ENCODE measurements at regions not wholly inside any gene's neighbourhood (a gene's known extent, or its start where the extent isn't known, plus 50 kb on each side); places are given as distances from the start of the nearest gene placed in this dataset.
A peak's percentile ranks its signal among the peaks of the same experiment; 100 is the strongest.

DNA sequence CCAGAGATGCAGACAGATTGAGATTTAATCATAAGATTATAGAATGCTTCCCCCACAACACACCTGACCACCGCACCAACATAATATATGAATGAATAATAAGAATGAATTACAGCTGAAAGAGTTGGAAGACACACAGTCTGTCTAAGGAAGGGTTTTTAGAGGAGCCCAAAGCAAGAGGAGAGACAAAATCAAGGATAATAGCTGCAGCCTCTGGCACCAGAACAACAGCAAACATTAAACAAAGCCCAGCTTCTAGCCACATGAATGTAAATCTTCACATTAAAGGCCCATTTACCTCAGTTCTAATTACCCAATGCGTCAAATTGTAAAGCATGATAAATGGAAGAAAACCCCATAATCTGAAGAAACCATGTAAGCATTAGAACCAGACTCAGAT, 133.9 kb downstream of the SPCS3 start:
- Mint-ChIP-seq H3K27ac (no peak overlapping the region), H3K27me3 (no peaks in the 10 kb centered on the region), H3K9me3 (no peaks in the 10 kb centered on the region)

DNA sequence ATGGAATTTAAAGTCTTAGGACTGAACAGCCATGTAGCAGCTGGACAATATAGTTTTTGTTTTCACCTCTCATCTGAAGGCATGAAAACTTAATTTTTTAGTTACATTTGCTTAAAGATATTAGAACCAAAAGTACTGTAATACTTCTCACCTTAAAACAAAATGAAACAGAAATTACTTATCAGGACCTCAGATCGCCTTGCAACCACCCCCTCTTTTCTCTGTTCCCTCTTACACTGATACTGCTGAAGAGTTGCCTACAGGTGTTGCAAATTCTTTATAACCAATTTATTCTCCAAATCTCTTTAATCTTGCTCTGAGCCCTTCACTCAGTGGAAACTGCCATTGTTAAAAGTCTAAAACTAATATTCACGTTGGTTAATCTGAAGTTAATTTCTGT, 145.0 kb downstream of the SPCS3 start:
- no peaks in the 10 kb centered on the region for H3K36me3 Mint-ChIP-seq (ENCODE audit: low read depth)
- no peak for DNase-seq
- no peak overlapping the region for H3K27ac Mint-ChIP-seq
- H3K4me1 Mint-ChIP-seq, result no peaks in the 10 kb centered on the region
- no peaks in the 10 kb centered on the region for H3K9me3 Mint-ChIP-seq
- intact Hi-C loops (cut with micrococcal nuclease), result no loop called here
- H3K27me3 Mint-ChIP-seq, result no peaks in the 10 kb centered on the region
- no peak overlapping the region for H3K4me3 Mint-ChIP-seq

More for the DNA sequence above, 133.9 kb downstream of the SPCS3 start:
- Mint-ChIP-seq H3K36me3 (ENCODE audit: low read depth) (no peaks in the 10 kb centered on the region), H3K4me1 (no peaks in the 10 kb centered on the region), H3K4me3 (no peak overlapping the region)
- intact Hi-C loops (cut with micrococcal nuclease), result no loop called here
- no peak for DNase-seq

DNA sequence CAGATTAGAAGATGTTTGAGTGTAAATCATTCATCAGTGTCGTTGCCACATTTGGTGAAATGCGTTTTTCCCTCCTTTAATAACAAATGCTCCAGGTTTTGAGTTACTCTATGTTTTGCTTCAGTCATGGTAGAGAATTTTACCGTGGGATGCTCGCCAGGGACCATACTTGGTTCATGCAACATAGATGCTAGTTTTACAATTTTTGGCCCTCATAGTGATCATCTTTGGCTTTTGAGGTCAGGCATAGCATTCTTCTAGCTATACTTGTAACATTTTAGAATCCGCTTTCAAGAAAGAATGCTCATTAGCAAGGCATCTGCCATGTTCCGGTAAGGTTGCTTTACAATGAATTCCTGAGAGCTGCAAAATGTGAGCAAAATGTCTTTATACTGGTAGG, 147.2 kb downstream of the SPCS3 start:
- intact Hi-C loops (cut with micrococcal nuclease), result no loop called here
- Mint-ChIP-seq H3K9me3 (no peaks in the 10 kb centered on the region), H3K27me3 (no peaks in the 10 kb centered on the region), H3K4me3 (no peak overlapping the region), H3K4me1 (no peaks in the 10 kb centered on the region), H3K27ac (no peak overlapping the region), H3K36me3 (ENCODE audit: low read depth) (no peaks in the 10 kb centered on the region)
- no peak for DNase-seq

DNA sequence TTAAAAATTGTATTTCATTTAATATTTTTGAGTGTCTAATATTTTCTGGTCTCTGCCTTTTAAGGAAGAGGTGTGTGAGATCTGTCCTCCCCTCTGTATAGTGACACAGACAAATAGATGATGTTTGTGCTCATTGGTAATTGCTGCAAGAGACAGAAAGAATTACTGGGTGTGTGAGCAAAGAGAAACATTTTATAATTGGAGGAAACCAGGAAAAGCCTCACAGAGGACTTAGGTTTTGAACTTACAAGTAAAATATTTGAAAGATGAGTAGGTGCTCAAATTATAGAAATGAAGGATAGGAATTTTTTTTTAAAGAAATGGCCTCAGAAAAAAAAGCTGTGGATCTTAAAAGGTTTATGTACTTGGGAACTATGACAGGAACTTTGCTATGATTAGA, 149.8 kb downstream of the SPCS3 start:
- Mint-ChIP-seq H3K27me3 (no peaks in the 10 kb centered on the region), H3K4me3 (no peak overlapping the region), H3K27ac (no peak overlapping the region), H3K4me1 (no peaks in the 10 kb centered on the region), H3K36me3 (ENCODE audit: low read depth) (no peaks in the 10 kb centered on the region), H3K9me3 (no peaks in the 10 kb centered on the region)
- DNase-seq, result no peak
- intact Hi-C loops (cut with micrococcal nuclease), result no loop called here

DNA sequence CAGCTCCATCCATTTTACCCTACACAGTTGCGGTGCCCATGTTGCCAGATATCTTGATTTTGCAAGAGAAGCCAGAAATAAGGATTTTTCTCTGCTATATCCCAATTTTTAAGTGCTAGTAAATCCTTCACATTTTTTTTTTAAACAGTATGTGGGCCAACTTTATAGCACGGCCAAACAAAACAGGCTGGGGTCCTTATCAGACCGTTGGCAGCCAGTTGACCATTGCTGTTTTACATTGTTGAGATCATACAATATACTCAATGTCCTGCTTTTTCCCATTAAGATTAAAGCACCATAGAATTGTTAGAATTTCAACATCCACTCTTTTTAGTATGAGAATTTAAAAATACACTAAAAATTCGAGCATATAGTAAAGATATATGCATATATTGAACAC, 150.9 kb downstream of the SPCS3 start:
- Mint-ChIP-seq H3K36me3 (ENCODE audit: low read depth) (no peaks in the 10 kb centered on the region), H3K4me1 (no peaks in the 10 kb centered on the region), H3K9me3 (no peaks in the 10 kb centered on the region), H3K4me3 (no peak overlapping the region), H3K27ac (no peak overlapping the region), H3K27me3 (no peaks in the 10 kb centered on the region)
- intact Hi-C loops (cut with micrococcal nuclease), result no loop called here
- DNase-seq, result no peak

DNA sequence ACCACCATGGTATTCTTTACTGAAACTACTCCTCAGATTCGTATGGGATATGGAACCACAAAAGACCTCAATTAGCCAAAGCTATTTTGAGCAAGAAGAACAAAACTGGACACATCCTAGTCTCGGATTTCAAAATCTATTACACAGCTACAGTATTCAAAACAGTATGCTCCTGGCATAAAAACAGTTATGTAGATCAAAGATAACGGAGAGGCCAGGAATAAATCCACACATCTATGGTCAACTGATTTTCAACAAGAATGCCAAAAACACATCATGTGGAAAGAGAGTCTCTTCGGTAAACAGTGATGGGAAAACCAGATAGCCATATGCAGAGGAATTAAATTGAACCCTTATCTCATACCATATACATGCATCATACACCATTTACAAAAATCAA, 155.3 kb downstream of the SPCS3 start:
- Mint-ChIP-seq H3K9me3 (no peaks in the 10 kb centered on the region), H3K36me3 (ENCODE audit: low read depth) (no peaks in the 10 kb centered on the region), H3K27ac (no peak overlapping the region), H3K4me3 (no peak overlapping the region), H3K27me3 (no peaks in the 10 kb centered on the region), H3K4me1 (no peaks in the 10 kb centered on the region)
- no peak for DNase-seq
- intact Hi-C loops (cut with micrococcal nuclease), result no loop called here

DNA sequence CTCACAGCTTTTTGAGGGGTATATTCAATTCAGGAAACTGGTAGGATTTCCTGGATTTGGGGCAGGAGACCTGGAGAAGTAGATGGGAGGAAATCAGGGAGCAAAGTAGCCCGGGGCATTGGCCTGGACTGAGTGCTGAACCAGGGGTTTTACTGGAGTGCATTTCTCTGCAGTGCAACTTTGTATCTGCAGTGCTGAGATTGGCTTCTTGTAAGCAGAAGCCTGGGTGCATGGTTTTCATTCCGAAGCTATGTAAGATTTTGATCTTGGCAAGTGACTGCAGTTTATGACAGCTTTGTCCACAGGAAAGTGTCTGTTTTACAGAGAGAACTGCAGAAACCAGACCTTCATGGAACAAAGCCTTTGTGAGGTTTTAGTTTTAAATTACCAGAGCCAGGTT, 158.3 kb downstream of the SPCS3 start:
- DNase-seq, result no peak
- H3K4me1 Mint-ChIP-seq, result no peaks in the 10 kb centered on the region
- no peak overlapping the region for H3K27ac Mint-ChIP-seq
- intact Hi-C loops (cut with micrococcal nuclease), result no loop called here
- no peak overlapping the region for H3K4me3 Mint-ChIP-seq
- H3K36me3 Mint-ChIP-seq (ENCODE audit: low read depth), result no peaks in the 10 kb centered on the region
- no peaks in the 10 kb centered on the region for H3K27me3 Mint-ChIP-seq
- no peaks in the 10 kb centered on the region for H3K9me3 Mint-ChIP-seq

DNA sequence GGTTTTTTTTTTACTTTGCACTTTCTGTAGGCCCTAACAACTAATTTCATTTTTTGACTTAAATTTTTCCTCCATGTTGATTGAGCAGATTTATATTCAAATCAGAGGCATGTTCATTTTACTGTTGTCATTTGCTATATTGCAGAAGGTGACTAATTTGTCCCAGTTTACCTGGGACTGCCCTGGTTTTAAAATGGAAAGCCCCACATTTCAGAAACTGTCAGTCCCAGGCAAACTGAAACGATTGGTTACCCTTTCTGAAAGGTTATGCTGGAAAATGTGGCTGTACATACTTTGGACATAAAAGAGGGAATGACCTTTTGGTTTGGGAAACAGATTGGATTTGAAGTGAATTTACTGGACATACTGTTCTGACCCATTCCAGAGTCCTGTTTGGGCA, 160.0 kb downstream of the SPCS3 start:
- H3K27me3 Mint-ChIP-seq, result no peaks in the 10 kb centered on the region
- intact Hi-C loops (cut with micrococcal nuclease), result no loop called here
- no peaks in the 10 kb centered on the region for H3K4me1 Mint-ChIP-seq
- peak overlapping the region; percentile 36 for H3K27ac Mint-ChIP-seq
- H3K9me3 Mint-ChIP-seq, result no peaks in the 10 kb centered on the region
- no peaks in the 10 kb centered on the region for H3K36me3 Mint-ChIP-seq (ENCODE audit: low read depth)
- H3K4me3 Mint-ChIP-seq, result no peak overlapping the region
- no peak for DNase-seq

DNA sequence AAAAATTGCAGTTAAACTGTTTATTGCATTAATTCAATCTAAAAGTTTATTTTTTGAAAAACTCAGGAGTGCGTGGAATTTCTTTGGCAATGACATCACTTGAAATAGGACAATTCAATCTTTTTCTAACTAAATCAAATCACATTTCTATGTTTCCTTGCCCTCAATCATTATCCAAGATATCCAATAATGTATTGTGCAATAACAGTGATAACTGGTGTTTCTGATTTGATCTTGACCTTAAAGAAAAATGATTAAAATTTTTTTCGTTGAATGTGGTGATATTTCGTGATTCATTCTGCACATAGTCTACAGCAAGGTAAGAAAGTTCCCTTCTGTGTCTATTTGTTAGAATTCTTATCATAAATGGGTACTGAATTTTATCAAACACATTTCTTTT, 163.2 kb downstream of the SPCS3 start:
- Mint-ChIP-seq H3K4me3 (no peak overlapping the region), H3K9me3 (no peaks in the 10 kb centered on the region), H3K27me3 (no peaks in the 10 kb centered on the region), H3K36me3 (ENCODE audit: low read depth) (no peaks in the 10 kb centered on the region), H3K4me1 (no peaks in the 10 kb centered on the region), H3K27ac (no peak overlapping the region)
- intact Hi-C loops (cut with micrococcal nuclease), result no loop called here
- no peak for DNase-seq

DNA sequence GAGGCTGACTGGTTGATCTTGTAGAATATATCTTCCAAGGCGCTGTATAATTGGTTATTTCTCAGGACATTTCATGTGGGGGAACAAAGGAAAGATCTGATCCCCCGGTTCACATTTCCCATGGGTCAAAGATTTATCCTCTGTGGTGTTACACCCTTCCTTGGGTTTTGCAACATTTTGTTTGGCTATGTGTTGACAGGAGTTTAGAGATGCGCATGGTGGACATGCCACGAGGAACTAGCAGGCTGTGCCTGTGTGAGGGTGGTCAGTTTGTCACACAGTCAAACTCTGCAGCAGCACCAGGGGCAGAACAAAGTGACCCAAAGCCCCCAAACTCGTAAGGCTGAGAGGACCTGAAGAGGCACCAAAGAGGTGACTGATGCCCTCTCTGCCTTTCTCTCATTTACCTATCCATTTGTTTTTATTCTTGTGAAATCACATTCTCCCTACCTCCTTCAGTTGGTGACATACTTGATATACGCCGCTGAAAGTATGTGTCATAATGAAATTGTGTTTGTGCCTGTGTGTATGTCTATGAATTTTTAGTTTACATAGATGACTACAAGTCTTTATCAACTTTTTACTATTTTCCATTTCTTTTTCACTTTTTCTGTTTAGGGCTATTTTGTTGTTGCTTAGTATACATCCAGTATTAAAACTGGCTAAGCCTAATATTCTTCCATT, 164.7 kb downstream of the SPCS3 start:
- no peak overlapping the region for H3K4me3 Mint-ChIP-seq
- DNase-seq, result no peak
- no peaks in the 10 kb centered on the region for H3K9me3 Mint-ChIP-seq
- H3K27ac Mint-ChIP-seq, result no peak overlapping the region
- intact Hi-C loops (cut with micrococcal nuclease), result no loop called here
- H3K27me3 Mint-ChIP-seq, result no peaks in the 10 kb centered on the region
- no peaks in the 10 kb centered on the region for H3K4me1 Mint-ChIP-seq
- no peaks in the 10 kb centered on the region for H3K36me3 Mint-ChIP-seq (ENCODE audit: low read depth)

DNA sequence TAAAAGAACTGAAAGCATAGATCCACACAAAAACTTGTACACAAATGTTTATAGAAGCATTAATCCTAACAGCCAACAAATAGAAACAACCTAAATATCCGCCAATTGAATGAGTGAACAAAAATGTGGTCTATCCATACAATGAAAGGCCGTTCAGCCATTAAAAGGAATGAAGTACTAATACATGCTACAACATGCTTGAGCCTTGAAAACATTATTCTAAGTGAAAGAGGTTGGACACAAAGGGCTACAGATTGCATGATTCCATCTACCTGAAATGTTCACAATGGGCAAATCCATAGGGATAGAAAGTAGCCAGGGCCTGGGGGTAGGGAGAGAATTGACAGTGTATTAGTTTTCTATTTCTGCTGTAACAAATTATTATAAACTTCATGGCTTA, 169.2 kb downstream of the SPCS3 start:
- H3K9me3 Mint-ChIP-seq, result no peaks in the 10 kb centered on the region
- intact Hi-C loops (cut with micrococcal nuclease), result no loop called here
- H3K4me3 Mint-ChIP-seq, result no peak overlapping the region
- no peak for DNase-seq
- H3K36me3 Mint-ChIP-seq (ENCODE audit: low read depth), result no peaks in the 10 kb centered on the region
- peaks cover 11% of the 10 kb centered on the region for H3K4me1 Mint-ChIP-seq
- no peak overlapping the region for H3K27ac Mint-ChIP-seq
- no peaks in the 10 kb centered on the region for H3K27me3 Mint-ChIP-seq

DNA sequence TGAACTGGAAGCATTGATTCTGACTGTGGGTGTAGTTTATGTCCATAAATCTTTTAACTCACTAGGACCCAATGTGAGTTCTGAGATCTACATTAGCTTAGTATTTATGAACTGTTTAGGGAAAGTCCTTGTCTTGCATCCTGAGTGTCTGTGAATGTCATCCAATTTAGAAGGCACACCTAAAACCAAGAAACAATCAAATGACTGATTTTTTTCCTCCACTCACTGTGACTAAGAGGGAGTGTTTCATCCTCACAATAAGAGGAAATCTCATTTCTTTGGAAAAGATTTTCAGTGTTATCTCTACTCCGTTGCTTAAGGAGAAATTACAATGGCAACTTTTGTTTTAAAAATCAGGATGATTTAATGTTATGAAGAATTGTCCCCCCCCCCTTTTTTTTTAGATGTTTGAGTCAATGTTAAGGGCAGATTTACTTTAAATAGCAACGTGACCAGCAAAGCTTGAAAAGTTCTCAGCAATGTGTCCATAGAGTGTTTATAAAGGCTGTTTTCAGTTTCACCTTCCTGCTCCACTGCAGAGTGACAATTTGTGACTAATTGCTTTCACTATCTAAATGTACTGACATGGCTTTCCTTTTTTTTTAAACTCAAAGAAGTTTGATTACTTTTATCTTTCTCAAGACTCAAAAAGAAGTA, 173.0 kb downstream of the SPCS3 start:
- Mint-ChIP-seq H3K4me3 (peak overlapping the region; percentile 51), H3K27me3 (no peaks in the 10 kb centered on the region), H3K4me1 (peaks cover 11% of the 10 kb centered on the region), H3K27ac (peak overlapping the region; percentile 74), H3K9me3 (peaks cover 6% of the 10 kb centered on the region), H3K36me3 (ENCODE audit: low read depth) (no peaks in the 10 kb centered on the region)
- DNase-seq, result no peak
- intact Hi-C loops (cut with micrococcal nuclease), result loop anchor here (10.0 kb wide), 1 partner anchor 298 kb away; the partner anchor contains the start of gene SPATA4

DNA sequence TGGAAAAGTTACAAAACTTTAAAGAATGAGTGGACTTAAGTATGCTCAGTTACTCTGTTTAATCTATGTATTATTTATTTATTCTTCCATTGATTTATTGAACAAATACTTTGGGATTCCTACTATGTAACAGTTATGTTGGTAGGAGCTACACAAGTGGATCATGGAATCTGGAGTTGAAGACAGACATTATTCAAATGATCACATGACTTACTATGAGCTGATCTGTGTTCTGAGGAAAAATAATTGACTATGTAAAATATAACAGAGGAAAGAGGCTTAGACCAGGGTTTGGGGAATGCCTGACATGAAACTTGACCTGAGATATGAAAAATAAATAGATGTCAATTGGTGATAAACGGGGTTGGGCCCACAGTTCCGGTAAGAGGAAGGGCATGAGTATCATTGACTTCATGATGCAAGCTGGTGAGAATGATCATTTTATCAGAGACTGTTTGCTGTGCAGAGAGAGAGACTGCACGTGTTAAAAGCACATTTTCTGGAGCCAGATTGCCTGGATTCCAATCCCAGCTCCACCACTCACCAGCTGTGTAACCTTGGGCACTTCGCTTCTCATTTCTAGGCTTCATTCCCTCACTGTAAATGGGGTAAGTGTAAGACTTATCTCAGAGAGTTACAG, 179.0 kb downstream of the SPCS3 start:
- Mint-ChIP-seq H3K27ac (no peak overlapping the region), H3K4me1 (no peaks in the 10 kb centered on the region), H3K4me3 (no peak overlapping the region), H3K36me3 (ENCODE audit: low read depth) (no peaks in the 10 kb centered on the region), H3K9me3 (peaks cover 6% of the 10 kb centered on the region), H3K27me3 (no peaks in the 10 kb centered on the region)
- DNase-seq, result no peak
- intact Hi-C loops (cut with micrococcal nuclease), result loop anchor here (10.0 kb wide), 1 partner anchor 304 kb away; the partner anchor contains the start of gene SPATA4

DNA sequence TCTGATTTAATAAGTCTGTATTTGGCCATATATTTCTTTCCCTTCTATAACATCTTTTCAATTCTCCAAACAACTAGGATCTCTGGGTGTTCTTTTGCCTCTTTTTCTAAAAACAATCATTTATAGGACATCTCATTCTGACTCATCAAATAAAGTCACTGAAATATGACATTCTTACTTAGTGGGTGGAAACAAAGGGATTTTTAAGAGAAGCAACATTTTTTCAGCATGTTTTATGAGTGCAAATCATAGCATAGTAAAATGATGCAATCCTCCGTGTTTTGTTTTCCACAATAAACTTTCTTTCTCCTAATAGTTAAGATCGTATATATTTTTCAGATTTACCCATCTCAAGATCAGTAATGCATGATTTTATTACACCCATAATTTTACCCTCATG, 179.8 kb downstream of the SPCS3 start:
- Mint-ChIP-seq H3K4me1 (no peaks in the 10 kb centered on the region), H3K27me3 (no peaks in the 10 kb centered on the region), H3K9me3 (peaks cover 6% of the 10 kb centered on the region), H3K4me3 (no peak overlapping the region), H3K27ac (no peak overlapping the region), H3K36me3 (ENCODE audit: low read depth) (no peaks in the 10 kb centered on the region)
- intact Hi-C loops (cut with micrococcal nuclease), result loop anchor here (10.0 kb wide), 1 partner anchor 305 kb away; the partner anchor contains the start of gene SPATA4
- DNase-seq, result no peak

Measured in activated CD4-positive, alpha-beta T cell treated with anti-CD3 and anti-CD28 coated beads, Interleukin-2, amount 10 ng/mL, durations not matched to agents 24 days and 14 days (primary cell).